Fibroblast of skin of right biceps (primary cell): ENCODE measurements at regions not wholly inside any gene's neighbourhood (a gene's known extent, or its start where the extent isn't known, plus 50 kb on each side); places are given as distances from the start of the nearest gene placed in this dataset.
"Not testable (repeated sequence)": the region's sequence is repeated elsewhere in the genome, so short reads cannot be mapped to it uniquely, and the experiment has no call there.

Source experiments
- DNase-seq: peaks from one replicate; pipeline ENCODE4 v3.0.0-alpha.2; 2013

GRCh38 chr4:173753408-173753807 is 223.4 kb upstream of the HAND2 start:
- DNase-seq, result no peak

- peak; percentile 16 for DNase-seq
Measured at GRCh38 chr4:173752610-173753230, 222.7 kb upstream of the HAND2 start.

- no peak for DNase-seq
Measured at GRCh38 chr4:173748353-173748752, 218.3 kb upstream of the HAND2 start.

- no peak for DNase-seq
Measured at GRCh38 chr4:173747537-173748257, 217.7 kb upstream of the HAND2 start.

GRCh38 chr4:173746424-173746823 is 216.4 kb upstream of the HAND2 start:
- DNase-seq, result no peak

GRCh38 chr4:173745765-173746164 is 215.7 kb upstream of the HAND2 start:
- no peak for DNase-seq

- no peak for DNase-seq
Measured at GRCh38 chr4:173736840-173737239, 206.8 kb upstream of the HAND2 start.

GRCh38 chr4:173735585-173735984 is 205.6 kb upstream of the HAND2 start:
- DNase-seq, result no peak

- DNase-seq, result peak; percentile 19
Measured at GRCh38 chr4:173735049-173735448, 205.0 kb upstream of the HAND2 start.

- no peak for DNase-seq
Measured at GRCh38 chr4:173731257-173731656, 201.2 kb upstream of the HAND2 start.

- no peak for DNase-seq
Measured at GRCh38 chr4:173722075-173722474, 192.0 kb upstream of the HAND2 start.

- not testable (repeated sequence) for DNase-seq
Measured at GRCh38 chr4:173718504-173718903, 188.5 kb upstream of the HAND2 start.

GRCh38 chr4:173717581-173717980 is 187.6 kb upstream of the HAND2 start:
- DNase-seq, result no peak

- DNase-seq, result no peak
Measured at GRCh38 chr4:173714456-173714855, 184.4 kb upstream of the HAND2 start.

- DNase-seq, result no peak
Measured at GRCh38 chr4:173713026-173713425, 183.0 kb upstream of the HAND2 start.

GRCh38 chr4:173707658-173708419 is 177.8 kb upstream of the HAND2 start:
- no peak for DNase-seq

- DNase-seq, result no peak
Measured at GRCh38 chr4:173704201-173704600, 174.2 kb upstream of the HAND2 start.

GRCh38 chr4:173703021-173703420 is 173.0 kb upstream of the HAND2 start:
- DNase-seq, result no peak

GRCh38 chr4:173700650-173701049 is 170.6 kb upstream of the HAND2 start:
- DNase-seq, result no peak

GRCh38 chr4:173699841-173700475 is 169.9 kb upstream of the HAND2 start:
- DNase-seq, result no peak

- DNase-seq, result peak; percentile 39
Measured at GRCh38 chr4:173698557-173699262, 168.7 kb upstream of the HAND2 start.

GRCh38 chr4:173697840-173698239 is 167.8 kb upstream of the HAND2 start:
- DNase-seq, result no peak

GRCh38 chr4:173696551-173696950 is 166.5 kb upstream of the HAND2 start:
- no peak for DNase-seq
